ENCODE measurements at regions not wholly inside any gene's neighbourhood (a gene's known extent, or its start where the extent isn't known, plus 50 kb on each side); places are given as distances from the start of the nearest gene placed in this dataset.

GRCh38 chr21:27333096-27333495 lies 366.2 kb upstream of the ADAMTS5 start:
- TF ChIP-seq POLR2AphosphoS5 (IDR thresholded peaks at IDR 0.05; ENCODE audit: insufficient read depth in 1 of 2, low read depth in 1 of 2) = no peak
- no peak for TF ChIP-seq CTCF (IDR thresholded peaks at IDR 0.05)

Data from vagina (tissue), 2 donors.